IMR-90 (cell line): ENCODE measurements at regions not wholly inside any gene's neighbourhood (a gene's known extent, or its start where the extent isn't known, plus 50 kb on each side); places are given as distances from the start of the nearest gene placed in this dataset.

ENCODE experiments used
- ATAC-seq: fragments of 200-7000 bp; cut with Tn5 transposase; 2 replicates; pipeline ENCODE4 v1.9.1; 2020; ENCODE audit warnings: low read depth, mild to moderate bottlenecking, moderate library complexity
- BruUV-seq: library from RNA; stranded (reverse); fragments of 400-500 nt; replicated peaks from 2 replicates; lab custom pipeline; 2021; lab: Mats Ljungman, UMichigan
- CTCF ChIA-PET: fragments of 300-600 bp; formaldehyde crosslinking; extraction: SDS; loops from one replicate; lab custom pipeline; 2021; ENCODE audit warnings: antibody characterized with exemption; lab: Yijun Ruan, JAX
- POLR2A ChIA-PET: fragments of 300-600 bp; sonication (Branson Sonifier 250); formaldehyde crosslinking; loops from one replicate; lab custom pipeline; 2022; ENCODE audit warnings: antibody characterized with exemption; ENCODE audit not compliant: unreplicated experiment; lab: Charles Lee
- DNase-seq: peaks from one replicate; pipeline ENCODE4 v3.0.0; 2013
- H2AFZ ChIP-seq: replicated peaks from 2 replicates; pipeline ENCODE3; 2013; ENCODE audit warnings: low read length, mild to moderate bottlenecking; ENCODE audit not compliant: poor library complexity
- H2AK5ac ChIP-seq: 2 replicates; pipeline ENCODE4 v1.6.1; 2013; ENCODE audit warnings: low read depth, low read length, inconsistent platforms
- H2AK9ac ChIP-seq: replicated peaks from 2 replicates; pipeline ENCODE3; 2013; ENCODE audit warnings: mild to moderate bottlenecking, low read depth, low read length, moderate library complexity; ENCODE audit not compliant: poor library complexity
- H2BK120ac ChIP-seq: 2 replicates; pipeline ENCODE4 v1.6.1; 2013; ENCODE audit warnings: low read depth, low read length, inconsistent platforms
- H2BK15ac ChIP-seq: 3 replicates; pipeline ENCODE4 v1.6.1; 2013; ENCODE audit warnings: low read depth, low read length, inconsistent platforms
- H2BK20ac ChIP-seq: 2 replicates; pipeline ENCODE4 v1.6.1; 2013; ENCODE audit warnings: low read depth, mild to moderate bottlenecking, inconsistent platforms, low read length, moderate library complexity
- H2BK5ac ChIP-seq: 2 replicates; pipeline ENCODE4 v1.6.1; 2013; ENCODE audit warnings: mild to moderate bottlenecking, low read depth, low read length, inconsistent platforms; ENCODE audit not compliant: poor library complexity, severe bottlenecking
- H3K14ac ChIP-seq: replicated peaks from 2 replicates; pipeline ENCODE4 v1.6.1; 2013; ENCODE audit warnings: low read depth, low read length, inconsistent platforms
- H3K18ac ChIP-seq: 2 replicates; pipeline ENCODE4 v1.6.1; 2013; ENCODE audit warnings: low read depth, low read length, control low read depth
- H3K23ac ChIP-seq: 2 replicates; pipeline ENCODE4 v1.6.1; 2013; ENCODE audit warnings: low read depth, low read length, inconsistent platforms
- H3K27ac ChIP-seq: 2 replicates; pipeline ENCODE4 v1.5.1; 2013; ENCODE audit warnings: mild to moderate bottlenecking, control low read depth, low read length; ENCODE audit not compliant: insufficient read depth
- H3K27me3 ChIP-seq: 2 replicates; pipeline ENCODE4 v1.6.1; 2013; ENCODE audit warnings: low read length; ENCODE audit not compliant: control insufficient read depth, insufficient read depth
- H3K36me3 ChIP-seq: 2 replicates; pipeline ENCODE4 v1.6.1; 2013; ENCODE audit warnings: low read length, mixed read lengths; ENCODE audit not compliant: control insufficient read depth, insufficient read depth
- H3K4ac ChIP-seq: 2 replicates; pipeline ENCODE4 v1.6.1; 2013; ENCODE audit warnings: low read depth, low read length, inconsistent platforms
- H3K4me1 ChIP-seq: 2 replicates; pipeline ENCODE4 v1.6.1; 2013; ENCODE audit warnings: low read length, mixed read lengths; ENCODE audit not compliant: control insufficient read depth, insufficient read depth
- H3K4me2 ChIP-seq: 2 replicates; pipeline ENCODE4 v1.6.1; 2013; ENCODE audit warnings: low read depth, mild to moderate bottlenecking, control low read depth, low read length, moderate library complexity
- H3K4me3 ChIP-seq: 2 replicates; pipeline ENCODE4 v1.5.1; 2013; ENCODE audit warnings: low read depth, mild to moderate bottlenecking, control low read depth, low read length, moderate library complexity; ENCODE audit not compliant: insufficient read depth
- H3K56ac ChIP-seq: 2 replicates; pipeline ENCODE4 v1.6.1; 2013; ENCODE audit warnings: low read length, inconsistent platforms; ENCODE audit not compliant: insufficient read depth; ENCODE audit errors: extremely low read depth
- H3K79me1 ChIP-seq, 2 experiments: 2 replicates each; pipeline ENCODE4 v1.6.1; 2013; ENCODE audit warnings: low read length in 2 of 2, inconsistent platforms in 1 of 2, low read depth in 1 of 2
- H3K9ac ChIP-seq: 2 replicates; pipeline ENCODE4 v1.6.1; 2013; ENCODE audit warnings: low read depth, low read length, control low read depth
- H3K9me1 ChIP-seq: 2 replicates; pipeline ENCODE4 v1.6.1; 2013; ENCODE audit warnings: low read length, inconsistent platforms; ENCODE audit not compliant: insufficient read depth
- H3K9me3 ChIP-seq: 2 replicates; pipeline ENCODE4 v1.6.1; 2013; ENCODE audit warnings: low read length; ENCODE audit not compliant: control insufficient read depth, insufficient read depth
- H4K20me1 ChIP-seq: 2 replicates; pipeline ENCODE4 v1.6.1; 2013; ENCODE audit warnings: low read length, inconsistent platforms; ENCODE audit not compliant: insufficient read depth
- H4K5ac ChIP-seq: 2 replicates; pipeline ENCODE4 v1.6.1; 2013; ENCODE audit warnings: mild to moderate bottlenecking, low read depth, low read length, control low read depth
- H4K8ac ChIP-seq, 2 experiments: 2 replicates each; pipeline ENCODE4 v1.6.1; 2013; ENCODE audit warnings: low read depth in 2 of 2, low read length in 2 of 2, control low read depth in 1 of 2, inconsistent platforms in 1 of 2
- H4K91ac ChIP-seq: 2 replicates; pipeline ENCODE4 v1.6.1; 2013; ENCODE audit warnings: low read depth, low read length, inconsistent platforms; ENCODE audit not compliant: insufficient read depth
- BHLHE40 ChIP-seq: fragments of 150-350 bp; IDR thresholded peaks from 2 replicates; pipeline ENCODE4 v1.6.1; 2016; ENCODE audit warnings: mild to moderate bottlenecking, low read depth, low read length
- CEBPB ChIP-seq: IDR thresholded peaks from 2 replicates; pipeline ENCODE4 v1.6.1; 2012; ENCODE audit warnings: low read depth, low read length, improper control_type of control experiment
- CHD1 ChIP-seq: IDR thresholded peaks from 2 replicates; pipeline ENCODE4 v1.6.1; 2012; ENCODE audit warnings: low read depth, low read length, improper control_type of control experiment
- CTCF ChIP-seq: conservative IDR thresholded peaks from 2 replicates; pipeline ENCODE4 v1.5.1; 2012; ENCODE audit warnings: mild to moderate bottlenecking, low read depth, low read length, improper control_type of control experiment
- ELK1 ChIP-seq: fragments of 150-350 bp; IDR thresholded peaks from 2 replicates; pipeline ENCODE4 v1.6.1; 2016; ENCODE audit warnings: low read depth, mild to moderate bottlenecking, low read length, moderate library complexity, borderline replicate concordance
- FOS ChIP-seq: fragments of 150-350 bp; IDR thresholded peaks from 2 replicates; pipeline ENCODE4 v1.6.1; 2016; ENCODE audit warnings: low read depth, low read length
- MAFK ChIP-seq: IDR thresholded peaks from 2 replicates; pipeline ENCODE4 v1.6.1; 2012; ENCODE audit warnings: low read depth, low read length, improper control_type of control experiment
- MAZ ChIP-seq: IDR thresholded peaks from 2 replicates; pipeline ENCODE4 v1.6.1; 2012; ENCODE audit warnings: low read depth, mild to moderate bottlenecking, low read length, improper control_type of control experiment, moderate library complexity, borderline replicate concordance
- MXI1 ChIP-seq: IDR thresholded peaks from 2 replicates; pipeline ENCODE4 v1.6.1; 2012; ENCODE audit warnings: low read depth, mild to moderate bottlenecking, low read length, moderate library complexity, borderline replicate concordance
- NFE2L2 ChIP-seq: fragments of 150-350 bp; IDR thresholded peaks from 2 replicates; pipeline ENCODE4 v1.6.1; 2016; ENCODE audit warnings: low read depth, mild to moderate bottlenecking, low read length
- POLR2A ChIP-seq: IDR thresholded peaks from 2 replicates; pipeline ENCODE4 v1.6.1; 2012; ENCODE audit warnings: mild to moderate bottlenecking, low read depth, low read length
- RAD21 ChIP-seq: IDR thresholded peaks from 2 replicates; pipeline ENCODE4 v1.6.1; 2012; ENCODE audit warnings: low read length, improper control_type of control experiment
- RCOR1 ChIP-seq: IDR thresholded peaks from 2 replicates; pipeline ENCODE4 v1.6.1; 2012; ENCODE audit warnings: mild to moderate bottlenecking, low read length, improper control_type of control experiment; ENCODE audit not compliant: insufficient replicate concordance
- RFX5 ChIP-seq: IDR thresholded peaks from 2 replicates; pipeline ENCODE4 v1.8.0; 2012; ENCODE audit warnings: low read depth, mild to moderate bottlenecking, low read length, moderate library complexity
- SMC3 ChIP-seq: fragments of 150-350 bp; IDR thresholded peaks from 2 replicates; pipeline ENCODE4 v1.6.1; 2016; ENCODE audit warnings: low read depth, mild to moderate bottlenecking, antibody characterized with exemption, low read length, moderate library complexity
- USF2 ChIP-seq: fragments of 150-350 bp; IDR thresholded peaks from 2 replicates; pipeline ENCODE4 v1.6.1; 2017; ENCODE audit warnings: mild to moderate bottlenecking, antibody characterized with exemption, low read length, low read depth
- WGBS, 2 experiments: methylation state at CpG; one replicate each; pipeline versions ENCODE4 v1.1.5 to v1.1.7; 2013; ENCODE audit warnings: missing lambda C conversion rate in 2 of 2; ENCODE audit not compliant: insufficient read length in 1 of 2; ENCODE audit errors: extremely low coverage in 2 of 2; 5-methylcytosine and 5-hydroxymethylcytosine counted together
- dilution Hi-C: fragments of 300-500 bp; cut with HindIII; formaldehyde crosslinking; loops from one replicate; pipeline ENCODE4 v1.14.3; 2018; ENCODE audit warnings: low sequenced_read_pairs; ENCODE audit not compliant: unreplicated experiment
- in situ Hi-C: fragments of 300-500 bp; cut with MboI; formaldehyde crosslinking; loops from 3 replicates; pipeline ENCODE4 v1.14.3; 2019; ENCODE audit warnings: low sequenced_read_pairs, inconsistent platforms, mixed read lengths
- intact Hi-C: fragments of 100-400 bp; cut with micrococcal nuclease; formaldehyde crosslinking; loops from 2 replicates; pipeline ENCODE4 v1.10.0; 2022

- Histone ChIP-seq H2BK15ac (no peak overlapping the region), H3K4me3 (no peak overlapping the region), H3K56ac (no peak overlapping the region), H3K4ac (no peak overlapping the region), H4K5ac (no peak overlapping the region), H2BK120ac (no peak overlapping the region), H4K20me1 (no peaks in the 10 kb centered on the region), H3K23ac (no peak overlapping the region), H3K27ac (no peak overlapping the region), H3K9me1 (no peaks in the 10 kb centered on the region), H2AK9ac (no peak overlapping the region), H3K14ac (no peak overlapping the region), H4K91ac (no peak overlapping the region), H2BK20ac (no peak overlapping the region), H3K36me3 (no peaks in the 10 kb centered on the region), H4K8ac (no peak overlapping the region), H2AK5ac (no peak overlapping the region), H3K9ac (no peak overlapping the region), H2AFZ (no peak overlapping the region), H2BK5ac (no peak overlapping the region), H3K79me1 (no peaks in the 10 kb centered on the region), H3K9me3 (no peaks in the 10 kb centered on the region), H3K18ac (no peak overlapping the region), H3K4me1 (no peaks in the 10 kb centered on the region), H3K4me2 (no peak overlapping the region), H3K27me3 (no peaks in the 10 kb centered on the region)
- ChIA-PET CTCF (no interaction called here), POLR2A (no interaction called here)
- DNase-seq: no peak
- BruUV-seq: no TSS peak
- no CpG with 5 or more reads among the region's 2 CpGs for whole genome bisulfite sequencing, 2 experiments
- intact Hi-C loops: no loop called here
- ATAC-seq: no peak
- TF ChIP-seq MAFK: no peak
- no peak for TF ChIP-seq RFX5
- no peak for TF ChIP-seq POLR2A
- TF ChIP-seq MAZ: no peak
- no peak for TF ChIP-seq SMC3
- TF ChIP-seq CTCF: no peak
- TF ChIP-seq CEBPB: no peak
- TF ChIP-seq BHLHE40: no peak
- no peak for TF ChIP-seq RAD21
- no peak for TF ChIP-seq CHD1
- TF ChIP-seq ELK1: no peak
- TF ChIP-seq NFE2L2: no peak
- TF ChIP-seq RCOR1: no peak
- TF ChIP-seq MXI1: no peak
- no peak for TF ChIP-seq FOS
- no peak for TF ChIP-seq USF2
- dilution Hi-C loops: no loop called here
- in situ Hi-C loops: loop anchor here (25.0 kb wide), 1 partner anchor 845 kb away; no protein-coding TSS in a partner anchor
These were observed 1344.0 kb upstream of the RAG2 start for GRCh38 chr11:37942081-37942480.
